ENCODE measurements at regions not wholly inside any gene's neighbourhood (a gene's known extent, or its start where the extent isn't known, plus 50 kb on each side); places are given as distances from the start of the nearest gene placed in this dataset.

- Histone ChIP-seq H3K27me3 (replicated peaks; ENCODE audit: insufficient read depth) (no peaks in the 10 kb centered on the region), H3K27ac (no peak overlapping the region), H3K4me1 (ENCODE audit: control insufficient read depth in 1 of 2, low read depth in 2 of 2) (no peaks in the 10 kb centered on the region), H3K9me3 (no peaks in the 10 kb centered on the region), H3K4me3 (no peak overlapping the region), H3K36me3 (no peaks in the 10 kb centered on the region)
- no peak for TF ChIP-seq CTCF (IDR thresholded peaks at IDR 0.05)
- no peak for ATAC-seq (ENCODE audit: insufficient number of reproducible peaks, low FRiP score, low read depth)
- DNase-seq (ENCODE audit: low spot score) = no peak
Measured at GRCh38 chr5:98470747-98471146, 302.7 kb upstream of the RGMB start.

DNA sequence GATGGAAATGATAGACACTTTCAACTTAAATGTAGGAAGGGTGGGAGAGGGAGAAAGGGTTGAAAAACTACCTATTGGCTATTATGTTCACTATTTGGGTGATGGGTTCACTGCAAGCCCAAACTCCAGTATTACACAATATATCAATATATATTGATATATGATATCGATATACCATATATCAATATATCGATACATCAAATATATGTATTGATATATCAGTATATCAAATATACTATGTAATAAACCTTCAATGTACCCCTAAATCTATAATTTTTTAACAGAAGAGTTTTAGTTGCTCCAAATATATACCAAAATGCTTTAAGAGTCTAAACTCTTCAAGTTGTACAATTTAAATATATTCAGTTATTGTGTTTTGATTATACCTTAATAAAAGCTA lies 302.0 kb upstream of the RGMB start:
- Histone ChIP-seq H3K27me3 (replicated peaks; ENCODE audit: insufficient read depth) (no peaks in the 10 kb centered on the region), H3K4me3 (no peak overlapping the region), H3K27ac (no peak overlapping the region), H3K4me1 (ENCODE audit: control insufficient read depth in 1 of 2, low read depth in 2 of 2) (no peaks in the 10 kb centered on the region), H3K36me3 (no peaks in the 10 kb centered on the region), H3K9me3 (no peaks in the 10 kb centered on the region)
- no peak for DNase-seq (ENCODE audit: low spot score)
- TF ChIP-seq CTCF (IDR thresholded peaks at IDR 0.05) = no peak
- no peak for ATAC-seq (ENCODE audit: insufficient number of reproducible peaks, low FRiP score, low read depth)

DNA sequence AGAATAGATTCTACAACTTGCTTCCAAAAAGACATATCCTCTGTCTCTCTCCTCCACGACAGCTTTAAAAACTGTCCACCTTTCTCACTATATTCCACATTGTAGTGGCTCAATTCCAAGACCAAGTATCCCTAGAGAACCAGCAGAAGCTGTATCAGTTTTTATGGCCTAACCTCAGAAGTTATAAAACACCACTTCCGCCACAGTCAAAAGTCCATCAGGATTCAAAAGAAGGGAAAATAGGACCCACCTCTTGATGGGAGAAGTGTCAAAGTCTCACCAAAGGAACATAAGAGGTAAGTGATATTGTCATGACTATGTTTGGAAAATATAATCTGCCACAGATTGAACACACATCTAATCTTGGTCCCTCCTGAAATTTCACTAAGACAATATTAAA lies 299.2 kb upstream of the RGMB start:
- no peak for TF ChIP-seq CTCF (IDR thresholded peaks at IDR 0.05)
- no peak overlapping the region for H3K4me3 ChIP-seq
- no peak overlapping the region for H3K27ac ChIP-seq
- H3K27me3 ChIP-seq (replicated peaks; ENCODE audit: insufficient read depth) = no peaks in the 10 kb centered on the region
- ATAC-seq (ENCODE audit: insufficient number of reproducible peaks, low FRiP score, low read depth) (no peak), DNase-seq (ENCODE audit: low spot score) (no peak)
- H3K4me1 ChIP-seq (ENCODE audit: control insufficient read depth in 1 of 2, low read depth in 2 of 2) = no peaks in the 10 kb centered on the region
- H3K9me3 ChIP-seq = no peaks in the 10 kb centered on the region
- no peaks in the 10 kb centered on the region for H3K36me3 ChIP-seq

DNA sequence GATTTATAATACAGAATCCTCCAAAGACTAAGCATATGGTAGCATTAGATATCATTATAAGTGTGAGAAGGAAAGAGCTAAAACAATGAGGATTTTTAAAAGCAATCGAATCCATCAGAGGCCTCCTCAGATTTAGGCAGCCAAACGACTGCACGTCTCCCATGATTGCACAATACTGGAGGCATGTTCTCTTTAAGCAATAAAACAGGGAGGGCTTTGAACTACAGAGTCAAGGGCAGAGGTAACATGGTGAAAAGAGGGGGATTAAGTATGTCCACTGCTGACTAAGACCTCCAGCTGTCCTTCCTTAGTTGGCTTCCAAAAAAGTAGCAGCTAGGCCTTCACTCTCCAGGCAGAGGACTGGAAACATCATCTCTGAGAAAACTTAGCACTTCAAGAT lies 298.7 kb upstream of the RGMB start:
- H3K36me3 ChIP-seq = no peaks in the 10 kb centered on the region
- H3K4me3 ChIP-seq = no peak overlapping the region
- DNase-seq (ENCODE audit: low spot score) (no peak), ATAC-seq (ENCODE audit: insufficient number of reproducible peaks, low FRiP score, low read depth) (no peak)
- no peaks in the 10 kb centered on the region for H3K27me3 ChIP-seq (replicated peaks; ENCODE audit: insufficient read depth)
- no peaks in the 10 kb centered on the region for H3K4me1 ChIP-seq (ENCODE audit: control insufficient read depth in 1 of 2, low read depth in 2 of 2)
- no peaks in the 10 kb centered on the region for H3K9me3 ChIP-seq
- no peak for TF ChIP-seq CTCF (IDR thresholded peaks at IDR 0.05)
- H3K27ac ChIP-seq = no peak overlapping the region

DNA sequence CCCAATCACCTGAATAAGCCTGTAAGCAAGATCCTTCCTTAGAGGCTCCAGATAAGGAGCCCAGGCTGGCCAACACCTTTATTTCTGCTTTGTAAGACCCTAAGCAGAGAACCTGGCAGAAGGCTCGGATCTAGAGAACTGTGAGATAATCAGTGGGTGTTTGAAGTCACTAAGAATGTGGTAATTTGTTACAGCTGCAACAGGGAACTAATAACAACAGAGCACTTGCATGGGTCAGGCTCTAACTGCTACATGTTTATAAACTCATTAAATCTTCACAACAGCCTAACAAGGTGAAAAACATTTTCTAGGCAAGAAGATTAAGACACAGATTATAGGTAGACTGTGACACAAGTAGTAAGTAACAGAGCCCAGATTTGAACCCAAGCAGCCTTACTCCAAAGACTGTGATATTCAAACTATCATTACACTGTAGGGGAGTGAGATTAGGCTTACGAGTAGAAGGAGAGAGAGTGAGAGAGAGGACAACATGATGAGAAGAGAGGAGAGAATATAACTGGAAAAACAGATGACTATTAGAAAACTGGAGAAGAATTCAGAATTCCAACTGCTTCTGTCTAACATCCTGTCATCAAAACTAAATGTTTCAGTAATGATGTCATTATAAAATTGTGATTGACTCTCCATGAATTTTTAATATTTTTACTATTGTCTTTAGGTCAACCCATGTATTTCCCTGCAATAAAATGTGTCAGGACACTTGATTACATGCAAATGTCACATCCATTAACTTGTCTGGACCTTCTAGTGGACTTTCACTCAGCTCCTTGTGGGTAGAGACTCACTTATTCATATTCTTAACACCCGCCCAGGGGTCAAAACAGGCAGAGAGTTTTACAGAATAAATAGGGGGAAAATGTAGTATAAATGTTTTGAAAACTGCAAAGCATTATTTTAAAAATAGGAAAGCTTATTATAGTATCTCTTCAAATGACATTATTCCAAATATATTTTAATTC lies 290.9 kb upstream of the RGMB start:
- Histone ChIP-seq H3K4me1 (ENCODE audit: control insufficient read depth in 1 of 2, low read depth in 2 of 2) (no peaks in the 10 kb centered on the region), H3K27me3 (replicated peaks; ENCODE audit: insufficient read depth) (no peaks in the 10 kb centered on the region), H3K9me3 (no peaks in the 10 kb centered on the region), H3K4me3 (no peak overlapping the region), H3K36me3 (no peaks in the 10 kb centered on the region), H3K27ac (no peak overlapping the region)
- DNase-seq (ENCODE audit: low spot score) (no peak), ATAC-seq (ENCODE audit: insufficient number of reproducible peaks, low FRiP score, low read depth) (no peak)
- no peak for TF ChIP-seq CTCF (IDR thresholded peaks at IDR 0.05)

All from thoracic aorta (tissue), 2 donors.